Endothelial cell of umbilical vein (primary cell): ENCODE measurements at regions not wholly inside any gene's neighbourhood (a gene's known extent, or its start where the extent isn't known, plus 50 kb on each side); places are given as distances from the start of the nearest gene placed in this dataset.

ENCODE experiments used
- BruUV-seq: library from RNA; stranded (reverse); fragments of 400-500 nt; replicated peaks from 2 replicates; lab custom pipeline; 2021; lab: Mats Ljungman, UMichigan
- CTCF ChIA-PET: fragments of 300-600, 350-600 bp; sonication (Branson Sonifier 250); formaldehyde crosslinking; loops from one replicate; lab custom pipeline; 2021; ENCODE audit warnings: antibody characterized with exemption, inconsistent platforms; lab: Charles Lee
- POLR2A ChIA-PET: fragments of 300-600, 350-600 bp; sonication (Branson Sonifier 250); formaldehyde crosslinking; loops from one replicate; lab custom pipeline; 2021; ENCODE audit warnings: antibody characterized with exemption, inconsistent platforms; lab: Charles Lee
- DNase-seq: peaks from one replicate; pipeline ENCODE4 v3.0.0-alpha.2; 2011; ENCODE audit warnings: low read depth, low spot score
- FAIRE-seq: peaks from 2 replicates; lab custom pipeline; 2011; peaks lifted over from hg19 to GRCh38; lab: Jason Lieb, UNC
- H2AFZ ChIP-seq: 2 replicates; pipeline ENCODE4 v1.6.0; 2012; ENCODE audit warnings: low read depth, low read length, control low read depth, inconsistent platforms
- H3K27ac ChIP-seq: 2 replicates; pipeline ENCODE4 v1.5.1; 2011; ENCODE audit warnings: low read depth, mild to moderate bottlenecking, control low read depth, low read length, moderate library complexity; ENCODE audit not compliant: insufficient read depth
- H3K27me3 ChIP-seq, 2 experiments: 2 replicates each; pipeline versions ENCODE4 v1.6.0 to v1.6.1; 2011; ENCODE audit warnings: low read length in 2 of 2, mixed read lengths in 1 of 2; ENCODE audit not compliant: control insufficient read depth in 2 of 2, insufficient read depth in 2 of 2
- H3K36me3 ChIP-seq, 2 experiments: 2 replicates in 1 of 2; 3 replicates in 1 of 2; pipeline ENCODE4 v1.5.1; 2011; ENCODE audit warnings: low read length in 2 of 2, mild to moderate bottlenecking in 1 of 2, moderate library complexity in 1 of 2; ENCODE audit not compliant: control insufficient read depth in 2 of 2, insufficient read depth in 2 of 2; ENCODE audit errors: extremely low read depth in 1 of 2
- H3K4me1 ChIP-seq: 3 replicates; pipeline ENCODE4 v1.5.1; 2011; ENCODE audit warnings: mild to moderate bottlenecking, low read length; ENCODE audit not compliant: control insufficient read depth, insufficient read depth; ENCODE audit errors: extremely low read depth
- H3K4me2 ChIP-seq: 2 replicates; pipeline ENCODE4 v1.6.1; 2011; ENCODE audit warnings: low read length, control low read depth, mixed read lengths; ENCODE audit not compliant: insufficient read depth
- H3K4me3 ChIP-seq, 3 experiments: fragments of 200-600 bp in 1 of 3; sonication (generic), shearing (Covaris generic) in 1 of 3; replicated peaks in 1 of 3; 2 replicates each; pipeline ENCODE4 v1.5.1; 2011 to 2016; ENCODE audit warnings: control low read depth in 3 of 3, low read length in 3 of 3, mild to moderate bottlenecking in 2 of 3, inconsistent platforms in 1 of 3, low read depth in 1 of 3, moderate library complexity in 1 of 3; ENCODE audit not compliant: insufficient read depth in 1 of 3
- H3K79me2 ChIP-seq: 2 replicates; pipeline ENCODE4 v1.6.0; 2012; ENCODE audit warnings: low read length, inconsistent platforms; ENCODE audit not compliant: control insufficient read depth, insufficient read depth
- H3K9ac ChIP-seq: replicated peaks from 2 replicates; pipeline ENCODE3; 2011; ENCODE audit warnings: low read length, control low read depth; ENCODE audit not compliant: insufficient read depth; ENCODE audit errors: extremely low read depth
- H3K9me1 ChIP-seq: replicated peaks from 3 replicates; pipeline ENCODE4 v1.6.0; 2011; ENCODE audit warnings: mild to moderate bottlenecking, low read length; ENCODE audit not compliant: control insufficient read depth, insufficient read depth; ENCODE audit errors: extremely low read depth
- H3K9me3 ChIP-seq: replicated peaks from 2 replicates; pipeline ENCODE4 v1.5.1; 2012; ENCODE audit warnings: low read length, inconsistent platforms; ENCODE audit not compliant: control insufficient read depth, insufficient read depth
- H4K20me1 ChIP-seq: replicated peaks from 2 replicates; pipeline ENCODE3; 2011; ENCODE audit warnings: mild to moderate bottlenecking, low read length; ENCODE audit not compliant: control insufficient read depth, insufficient read depth; ENCODE audit errors: extremely low read depth
- CTCF ChIP-seq, 2 donors: IDR thresholded peaks; 1 replicate in 1 of 2; 2 replicates in 1 of 2; pipeline ENCODE4 v1.5.1; 2011; ENCODE audit warnings: low read length in 2 of 2, mild to moderate bottlenecking in 2 of 2, moderate library complexity in 2 of 2, control low read depth in 1 of 2, inconsistent platforms in 1 of 2, low read depth in 1 of 2; ENCODE audit not compliant: insufficient read depth in 1 of 2; ENCODE audit errors: extremely low read depth in 1 of 2
- EZH2 ChIP-seq: IDR thresholded peaks from 2 replicates; pipeline ENCODE4 v1.6.1; 2012; ENCODE audit warnings: borderline replicate concordance, low read depth, mild to moderate bottlenecking, moderate library complexity, low read length, inconsistent platforms; ENCODE audit not compliant: severe bottlenecking
- FOS ChIP-seq: IDR thresholded peaks from 2 replicates; pipeline ENCODE4 v1.6.1; 2011; ENCODE audit warnings: mild to moderate bottlenecking, low read length, moderate library complexity, borderline replicate concordance; ENCODE audit not compliant: insufficient read depth
- GATA2 ChIP-seq: IDR thresholded peaks from 2 replicates; pipeline ENCODE4 v1.7.0; 2011; ENCODE audit warnings: low read depth, mild to moderate bottlenecking, moderate library complexity, mixed read lengths, low read length; ENCODE audit not compliant: insufficient read length, insufficient read depth
- JUN ChIP-seq: IDR thresholded peaks from 2 replicates; pipeline ENCODE4 v1.6.1; 2011; ENCODE audit warnings: borderline replicate concordance, low read depth; ENCODE audit not compliant: insufficient read length, insufficient read depth
- MAX ChIP-seq: IDR thresholded peaks from 2 replicates; pipeline ENCODE4 v1.6.1; 2011; ENCODE audit not compliant: insufficient read depth, insufficient read length
- MYC ChIP-seq: IDR thresholded peaks from one replicate; pipeline ENCODE4 v1.6.1; 2011; ENCODE audit warnings: mild to moderate bottlenecking, low read depth, low read length
- POLR2A ChIP-seq: IDR thresholded peaks from 2 replicates; pipeline ENCODE4 v1.6.1; 2012; ENCODE audit warnings: low read depth, mild to moderate bottlenecking, control low read depth, low read length
- POLR2AphosphoS5 ChIP-seq: IDR thresholded peaks from 2 replicates; pipeline ENCODE4 v1.6.1; 2012; ENCODE audit warnings: low read depth, mild to moderate bottlenecking, control low read depth, low read length, moderate library complexity; ENCODE audit not compliant: insufficient read depth
- dilution Hi-C: fragments of 300-500 bp; cut with MboI; formaldehyde crosslinking; loops from one replicate; pipeline ENCODE4 v1.15.0; 2019; ENCODE audit warnings: low sequenced_read_pairs; ENCODE audit not compliant: extremely low pct_ligation_motif_present
- intact Hi-C: fragments of 100-400 bp; cut with micrococcal nuclease; formaldehyde crosslinking; loops from one replicate; pipeline ENCODE4 v1.10.0; 2022

GRCh38 chr16:86887416-86887815, 309.1 kb downstream of the FOXL1 start:
- H3K27me3 ChIP-seq = no peaks in the 10 kb centered on the region
- H3K9me3 ChIP-seq = no peaks in the 10 kb centered on the region
- no peaks in the 10 kb centered on the region for H3K4me1 ChIP-seq
- H3K4me2 ChIP-seq = no peak overlapping the region
- no peak for TF ChIP-seq JUN
- no peak for TF ChIP-seq MYC
- no peak for TF ChIP-seq CTCF (IDR thresholded peaks at IDR 0.05; ENCODE audit: extremely low read depth in 1 of 2, insufficient read depth in 1 of 2, low read depth in 1 of 2, low read length in 2 of 2)
- TF ChIP-seq EZH2 = no peak
- TF ChIP-seq MAX = no peak
- TF ChIP-seq GATA2 = no peak
- no peak for TF ChIP-seq FOS
- no peak for TF ChIP-seq POLR2AphosphoS5
- no peak for TF ChIP-seq POLR2A
- no peaks in the 10 kb centered on the region for H4K20me1 ChIP-seq
- H2AFZ ChIP-seq = no peak overlapping the region
- ChIA-PET POLR2A (no interaction called here), CTCF (no interaction called here)
- no peaks in the 10 kb centered on the region for H3K9me1 ChIP-seq
- no peaks in the 10 kb centered on the region for H3K79me2 ChIP-seq
- H3K9ac ChIP-seq = no peak overlapping the region
- dilution Hi-C loops (no loop called here), intact Hi-C loops (no loop called here)
- DNase-seq (no peak), FAIRE-seq (no peak)
- no peak overlapping the region for H3K27ac ChIP-seq
- BruUV-seq = no TSS peak
- no peak overlapping the region for H3K4me3 ChIP-seq
- H3K36me3 ChIP-seq = no peaks in the 10 kb centered on the region
